NCI-H526 (cell line): ENCODE measurements at regions not wholly inside any gene's neighbourhood (a gene's known extent, or its start where the extent isn't known, plus 50 kb on each side); places are given as distances from the start of the nearest gene placed in this dataset.
"Not testable (repeated sequence)": the region's sequence is repeated elsewhere in the genome, so short reads cannot be mapped to it uniquely, and the experiment has no call there.

ENCODE experiments used
- DNase-seq, 2 experiments: peaks; one replicate each; lab custom pipeline; 2025; lab: John Stamatoyannopoulos, UW

DNA sequence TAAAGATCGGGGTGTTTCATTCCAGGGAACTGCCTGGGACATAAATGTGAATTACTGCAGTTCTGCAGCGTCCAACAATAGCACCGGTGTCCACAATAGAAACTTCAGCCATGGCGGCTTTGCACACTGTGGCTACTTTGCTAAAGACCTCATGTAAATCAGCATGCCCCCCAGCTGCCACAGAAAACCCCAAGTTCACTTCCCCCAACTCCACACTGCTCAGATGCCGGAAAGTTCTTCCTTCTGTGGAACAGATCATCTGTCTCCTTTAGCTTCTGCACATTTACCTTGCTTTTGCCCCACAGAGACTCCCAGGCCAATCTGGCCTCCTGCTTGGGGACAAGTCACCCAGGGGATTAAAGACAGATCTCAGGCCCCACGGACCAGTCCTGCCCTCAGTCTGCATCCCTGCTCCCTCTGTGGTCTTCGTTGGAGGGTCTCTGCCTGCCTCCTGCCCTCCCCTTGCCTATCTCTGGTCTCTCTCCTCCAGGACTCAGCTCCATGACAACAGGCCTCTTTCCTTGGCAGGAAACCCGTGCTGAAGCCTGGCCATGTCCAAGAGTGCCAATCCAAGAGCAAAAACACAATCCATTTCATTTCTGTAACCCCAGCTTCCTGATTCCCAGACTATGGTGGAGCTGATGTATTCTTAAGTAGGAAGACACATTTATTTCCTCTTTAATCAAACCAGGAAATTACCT lies 403.2 kb downstream of the RPS24 start:
- no peak for DNase-seq

DNA sequence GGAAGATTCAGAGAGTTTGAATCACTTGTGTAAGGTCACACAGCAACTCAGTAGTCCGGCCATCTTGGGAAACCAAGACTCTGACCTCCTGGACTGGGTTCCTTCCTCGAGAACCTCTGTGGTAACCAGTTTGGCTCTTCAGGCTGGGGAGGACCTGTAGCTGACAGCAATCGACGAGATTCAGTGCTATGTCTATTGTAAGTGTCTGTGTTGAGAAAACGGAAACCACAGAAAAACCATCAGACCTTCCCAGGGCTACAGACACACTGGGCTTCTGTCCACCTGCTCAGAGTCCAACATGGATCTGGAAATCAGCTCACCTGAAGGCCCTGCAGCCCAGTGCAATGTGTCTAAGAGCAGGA lies 403.7 kb downstream of the RPS24 start:
- DNase-seq, result no peak

DNA sequence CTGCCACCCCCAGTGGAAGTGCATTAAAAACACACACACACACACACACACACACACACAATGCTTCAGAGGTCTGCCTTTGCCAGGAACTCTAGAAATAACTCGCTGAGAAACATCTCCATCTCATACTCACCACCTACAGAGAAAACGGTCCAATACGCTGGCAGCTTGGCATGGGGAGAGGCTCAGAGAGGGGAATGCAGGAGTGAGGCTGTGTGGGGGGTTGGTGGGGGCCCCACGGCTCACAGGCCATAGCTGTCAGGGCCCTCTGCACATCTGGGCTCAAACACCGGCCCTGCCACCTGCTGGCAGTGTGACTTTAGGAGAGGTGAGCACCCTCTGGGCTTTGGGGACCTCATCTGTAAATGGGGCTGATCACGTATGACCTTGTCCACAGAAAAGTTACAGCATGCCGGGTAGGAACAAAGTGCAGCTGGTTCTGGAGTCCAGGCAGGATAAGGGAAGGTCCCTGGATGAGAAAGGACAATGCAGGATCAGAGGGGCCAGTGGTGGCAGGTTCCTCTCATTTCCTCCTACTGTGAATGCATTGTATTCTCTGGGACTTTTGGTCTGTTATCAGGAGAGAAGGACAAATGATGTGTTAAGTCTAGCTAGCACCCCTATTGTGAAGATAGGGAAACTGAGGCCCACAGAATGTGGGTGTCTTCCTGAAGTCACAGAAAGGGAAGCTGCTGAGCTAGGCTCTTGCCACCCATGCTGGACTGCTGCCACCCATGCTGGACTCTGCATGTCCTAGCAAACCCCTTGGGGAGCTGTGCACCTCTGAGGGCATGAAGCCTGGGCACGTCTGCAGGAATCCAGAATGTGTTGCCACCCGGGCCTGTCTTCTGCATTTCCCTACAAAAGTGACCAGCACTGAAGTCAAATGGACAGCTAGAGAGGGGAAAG lies 404.6 kb downstream of the RPS24 start:
- DNase-seq, result no peak

DNA sequence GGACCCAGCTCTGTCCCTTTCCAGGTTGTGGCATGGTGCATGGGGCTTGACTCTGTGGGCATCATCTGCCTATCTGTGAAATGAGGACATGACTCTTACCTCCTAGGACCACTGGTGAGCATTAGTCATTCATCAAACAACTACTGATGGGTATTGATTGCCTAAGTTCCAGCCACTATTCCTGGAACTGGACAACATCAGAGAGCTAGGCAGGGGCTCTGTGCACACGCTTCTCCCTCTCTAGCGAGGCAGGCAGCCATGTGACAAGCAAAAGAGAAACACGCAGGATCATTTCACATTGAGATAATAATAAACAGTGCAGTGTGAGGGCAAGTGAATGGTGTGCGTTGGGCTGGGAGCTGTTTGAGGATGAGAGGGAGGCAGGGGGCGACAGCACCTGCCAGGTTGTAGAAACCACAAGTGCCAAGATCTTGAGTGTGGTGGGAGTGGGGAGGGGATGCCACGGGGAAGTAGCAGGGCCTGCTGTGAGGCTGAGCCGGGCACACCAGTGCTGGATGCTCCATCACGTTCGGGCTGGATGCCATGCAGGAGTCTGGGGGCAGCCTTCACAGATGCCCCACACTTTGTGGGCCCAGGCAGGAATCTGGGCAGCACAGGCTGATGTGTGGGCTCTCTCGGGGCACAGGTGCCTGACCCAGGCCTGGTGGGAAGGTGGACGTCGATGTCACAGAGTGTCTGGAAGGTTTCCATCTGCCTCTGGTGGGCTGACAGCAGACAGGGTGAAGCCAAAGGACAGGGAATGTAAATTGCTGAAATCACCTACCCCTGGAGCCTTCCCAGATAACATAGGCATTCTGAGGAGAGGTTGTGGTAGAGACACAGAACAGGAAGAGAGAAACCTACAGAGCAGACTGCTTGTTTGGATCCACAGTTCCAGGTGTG lies 405.5 kb downstream of the RPS24 start:
- DNase-seq, result no peak

DNA sequence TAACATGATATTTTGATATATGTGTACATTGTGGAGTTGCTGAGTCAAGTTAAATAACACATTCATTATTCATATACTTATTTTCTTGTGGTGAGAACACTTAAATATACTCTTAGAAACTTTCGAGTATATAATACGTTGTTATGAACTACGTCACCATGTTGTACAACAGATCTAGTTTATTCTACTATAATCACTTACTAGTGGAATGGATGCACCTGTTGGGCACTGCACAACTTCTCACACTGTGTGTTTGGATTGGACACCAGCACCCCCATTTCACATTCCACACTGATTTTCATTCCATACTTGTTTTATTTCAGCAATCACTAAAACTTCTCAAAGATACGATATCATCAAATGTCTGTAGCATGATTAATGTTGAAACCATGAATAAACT lies 407.3 kb downstream of the RPS24 start:
- no peak for DNase-seq

DNA sequence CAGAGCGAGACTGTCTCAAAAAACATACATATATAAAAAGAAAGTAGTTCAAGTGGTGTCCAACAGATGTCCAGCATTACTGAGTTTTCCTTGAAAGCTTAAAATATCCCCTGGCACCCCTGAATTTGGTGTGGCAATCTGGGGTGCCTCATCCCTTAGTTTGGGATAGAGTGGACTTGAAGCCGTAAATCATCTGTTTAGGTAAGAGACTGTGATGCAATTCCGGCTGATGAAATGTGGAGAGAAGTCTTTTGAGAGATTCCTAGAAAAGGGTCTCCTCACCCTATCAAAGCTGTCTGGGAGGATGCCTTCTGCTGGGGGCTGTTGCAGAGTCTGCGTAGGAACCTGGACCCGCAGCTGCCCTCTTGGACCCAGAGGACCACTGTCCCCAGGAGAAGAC lies 408.0 kb downstream of the RPS24 start:
- no peak for DNase-seq

DNA sequence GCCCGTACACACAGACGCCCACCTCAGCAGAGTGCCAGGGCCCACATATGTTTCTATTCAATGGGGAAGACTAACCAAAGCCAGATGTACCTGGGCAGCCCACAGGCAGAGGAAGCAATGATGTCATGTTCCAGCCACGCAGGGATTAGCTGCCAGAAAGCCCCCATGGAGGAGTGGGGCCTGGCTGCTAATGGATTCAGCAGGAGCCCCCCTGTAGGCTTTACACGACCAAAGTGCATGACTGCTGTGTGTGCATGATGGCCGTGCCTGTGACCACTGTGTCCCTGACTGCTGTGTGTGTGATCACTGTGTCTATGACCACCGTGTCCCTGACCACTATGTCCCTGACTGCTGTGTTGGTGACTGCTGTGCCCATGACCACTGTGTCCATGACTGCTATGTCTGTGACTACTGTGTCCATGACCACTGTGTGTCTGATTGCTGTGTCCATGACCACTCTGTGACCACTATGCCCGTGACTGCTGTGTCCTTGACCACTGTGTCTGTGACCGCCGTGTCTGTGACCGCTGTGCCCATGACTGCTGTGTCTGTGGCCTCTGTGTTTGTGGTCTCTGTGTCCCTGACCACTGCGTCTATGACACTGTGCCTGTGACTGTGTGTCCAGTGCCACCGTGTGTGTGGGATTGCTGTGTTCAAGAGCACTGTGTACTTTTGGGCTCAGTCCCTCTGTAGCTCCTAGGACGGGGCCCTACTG lies 409.3 kb downstream of the RPS24 start:
- no peak for DNase-seq

DNA sequence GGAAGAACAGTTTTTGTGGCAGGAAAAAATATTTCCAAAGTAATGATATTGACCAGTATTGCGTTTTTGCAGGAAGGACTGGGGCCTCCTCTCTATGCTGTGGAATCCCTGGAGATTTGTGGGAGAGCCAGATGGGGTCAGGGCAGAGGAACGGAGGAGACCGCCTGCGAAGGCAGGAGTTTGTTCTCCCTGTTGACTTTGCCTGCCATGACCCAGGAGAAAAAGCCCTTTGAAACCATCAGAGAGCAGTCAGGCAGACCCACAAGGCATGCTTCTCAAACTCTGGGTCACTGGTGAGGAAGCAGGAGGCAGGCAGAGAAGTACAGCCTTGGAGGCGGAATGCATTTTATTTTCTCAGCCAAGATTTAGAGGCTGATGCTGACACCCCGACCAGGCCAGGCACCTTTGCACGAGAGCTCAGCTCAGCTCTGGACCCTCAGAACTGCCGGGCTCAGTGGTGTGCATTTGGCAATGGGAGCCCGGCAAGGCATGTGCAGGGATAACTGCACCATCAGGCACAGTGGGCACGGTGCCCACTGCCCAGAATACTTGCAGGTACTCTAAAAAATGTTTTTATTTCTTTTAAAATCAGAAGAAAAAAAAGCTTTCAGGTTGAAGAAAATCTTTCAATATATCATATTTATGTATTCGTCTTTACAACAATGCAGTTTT lies 410.4 kb downstream of the RPS24 start:
- DNase-seq, result no peak

DNA sequence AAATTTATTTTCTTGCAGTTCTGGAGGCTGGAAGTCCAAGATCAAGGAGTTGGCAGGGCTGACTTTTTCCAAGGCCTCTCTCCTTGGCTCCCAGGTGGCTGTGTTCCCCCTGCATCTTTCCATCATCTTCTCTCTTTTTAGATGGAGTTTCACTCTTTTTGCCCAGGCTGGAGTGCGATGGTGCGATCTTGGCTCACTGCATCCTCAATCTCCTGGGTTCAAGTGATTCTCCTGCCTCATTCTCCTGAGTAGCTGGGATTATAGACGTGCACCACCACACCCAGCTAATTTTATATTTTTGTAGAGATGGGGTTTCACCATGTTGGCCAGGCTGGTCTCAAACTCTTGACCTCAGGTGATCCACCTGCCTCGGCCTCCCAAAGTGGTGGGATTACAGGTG lies 411.1 kb downstream of the RPS24 start:
- not testable (repeated sequence) for DNase-seq

DNA sequence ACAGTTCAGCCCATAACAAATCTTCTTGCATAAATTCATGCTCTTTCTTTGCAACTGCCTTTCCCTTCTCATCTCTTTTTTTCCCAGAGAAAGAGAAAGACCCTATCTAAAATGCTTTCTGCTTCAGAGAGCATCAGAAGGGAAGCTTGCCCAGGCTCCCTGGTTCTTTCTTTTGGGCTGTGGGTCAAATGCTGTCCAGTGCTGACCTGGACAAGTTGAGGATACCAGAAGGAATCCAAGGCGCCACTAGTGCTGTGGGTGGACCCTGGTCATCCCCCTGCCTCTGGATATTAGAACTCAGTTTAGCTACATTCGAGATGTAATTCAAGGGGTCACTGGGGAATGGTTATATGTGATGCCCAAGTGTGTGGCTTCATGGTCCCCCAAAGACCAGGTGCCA lies 411.6 kb downstream of the RPS24 start:
- no peak for DNase-seq

DNA sequence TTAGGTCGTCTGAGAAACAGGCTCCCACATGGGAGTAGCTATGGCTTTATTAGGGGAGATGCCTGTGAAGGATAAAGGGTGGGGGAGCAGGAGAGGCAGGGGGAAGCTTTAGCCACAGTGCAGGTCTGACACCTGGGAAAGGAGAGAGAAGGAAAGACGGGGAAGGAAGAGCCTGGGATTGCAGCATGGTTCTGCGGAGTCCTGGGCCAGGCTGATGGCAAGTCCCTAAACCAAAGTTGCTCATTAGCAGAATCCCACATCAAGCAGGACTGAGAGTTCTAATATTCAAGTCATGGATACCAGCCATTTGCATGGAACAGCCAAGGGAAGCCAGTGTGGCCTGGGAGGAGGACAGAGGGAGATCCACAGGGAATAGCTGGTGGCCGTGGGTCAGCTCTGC lies 414.8 kb downstream of the RPS24 start:
- no peak for DNase-seq

DNA sequence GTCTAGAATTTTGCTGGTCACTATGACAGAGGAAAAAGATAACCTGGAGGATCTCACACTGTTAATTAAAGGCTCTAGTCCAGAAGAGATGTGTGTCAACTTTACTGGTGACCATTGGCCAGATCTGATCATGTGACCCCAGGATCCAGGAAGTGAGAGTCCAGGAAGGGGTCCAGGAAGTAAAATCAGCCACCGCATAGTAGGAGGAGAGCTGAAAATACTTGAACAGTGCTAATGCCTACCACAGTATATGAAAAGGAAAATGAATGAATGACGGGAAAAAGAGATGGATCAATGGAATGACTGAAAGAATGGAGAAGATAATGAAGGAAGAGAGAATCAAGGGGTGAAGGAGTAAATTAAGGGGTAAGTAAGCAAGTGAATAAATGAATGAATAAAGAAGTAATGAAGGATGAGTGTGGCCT lies 415.3 kb downstream of the RPS24 start:
- no peak for DNase-seq

DNA sequence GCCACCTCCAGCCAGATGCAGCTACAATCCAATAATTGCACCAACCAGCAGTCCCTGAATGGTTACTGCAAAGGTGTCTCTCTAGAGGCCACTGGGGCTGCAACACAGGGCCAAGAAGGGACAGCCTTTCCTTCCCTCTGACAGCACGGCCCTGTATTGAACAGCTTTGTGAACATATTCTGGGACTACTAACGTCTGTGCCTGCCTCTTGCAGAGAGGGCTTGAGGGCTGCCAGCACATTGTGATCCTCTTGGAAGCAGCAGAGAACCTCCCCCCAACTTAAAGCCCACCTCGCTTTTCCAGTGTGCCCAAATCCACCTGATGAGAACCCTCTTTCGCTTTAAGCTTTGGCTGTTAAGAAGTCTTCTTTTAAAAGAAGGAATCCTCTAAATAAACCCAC lies 415.9 kb downstream of the RPS24 start:
- no peak for DNase-seq

DNA sequence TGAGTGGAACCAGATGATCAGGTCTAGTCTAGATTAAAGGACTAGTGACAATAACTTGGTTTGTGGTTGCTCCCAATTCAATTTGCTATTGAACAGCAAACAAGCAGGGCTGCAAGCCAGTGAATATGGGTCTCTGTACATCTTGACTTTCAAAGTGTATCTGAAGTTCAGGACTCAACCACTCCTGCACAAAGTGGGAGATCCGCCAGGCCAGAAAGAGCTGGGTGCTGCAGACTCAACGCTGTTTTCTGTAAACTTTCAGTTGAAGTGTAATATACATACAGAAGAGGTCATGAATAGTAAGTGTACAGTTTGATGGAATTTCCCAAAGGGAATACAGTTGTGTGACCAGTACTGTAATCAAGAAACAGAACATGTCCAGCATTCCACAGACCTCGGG lies 416.6 kb downstream of the RPS24 start:
- DNase-seq, result no peak

DNA sequence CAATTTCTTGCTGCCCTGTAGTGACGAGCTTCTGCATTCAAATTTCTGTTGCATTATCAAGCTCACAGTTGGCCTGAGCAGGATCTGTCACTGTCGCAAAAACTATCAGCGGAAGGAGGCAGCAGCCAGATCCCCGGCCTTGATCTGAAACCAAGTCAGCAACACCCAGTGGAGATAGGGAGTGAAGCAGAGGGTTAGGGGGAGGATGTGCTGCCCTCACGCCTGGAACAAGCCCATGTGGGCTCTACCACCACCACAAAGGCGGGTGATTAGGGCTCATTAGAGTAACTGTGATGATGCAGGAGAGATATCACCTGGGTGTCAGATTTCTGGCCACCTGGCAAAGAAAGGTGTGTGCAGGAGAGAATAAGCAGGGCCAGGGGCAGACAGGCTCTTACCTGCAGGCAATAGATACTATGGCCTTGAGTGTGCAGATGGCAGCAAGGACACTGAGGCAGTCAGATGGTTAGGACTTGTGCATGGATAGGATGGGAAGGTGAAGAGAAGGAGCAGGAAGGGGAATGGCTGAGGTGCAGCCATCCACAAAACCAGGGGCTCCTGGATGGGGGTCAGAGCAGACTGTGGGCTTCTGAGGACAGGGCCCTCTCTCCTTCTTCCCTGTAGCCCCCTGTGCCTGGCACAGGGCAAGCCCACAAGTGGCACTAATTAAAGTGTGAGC lies 417.3 kb downstream of the RPS24 start:
- peak; percentile 80 to 86 for DNase-seq

DNA sequence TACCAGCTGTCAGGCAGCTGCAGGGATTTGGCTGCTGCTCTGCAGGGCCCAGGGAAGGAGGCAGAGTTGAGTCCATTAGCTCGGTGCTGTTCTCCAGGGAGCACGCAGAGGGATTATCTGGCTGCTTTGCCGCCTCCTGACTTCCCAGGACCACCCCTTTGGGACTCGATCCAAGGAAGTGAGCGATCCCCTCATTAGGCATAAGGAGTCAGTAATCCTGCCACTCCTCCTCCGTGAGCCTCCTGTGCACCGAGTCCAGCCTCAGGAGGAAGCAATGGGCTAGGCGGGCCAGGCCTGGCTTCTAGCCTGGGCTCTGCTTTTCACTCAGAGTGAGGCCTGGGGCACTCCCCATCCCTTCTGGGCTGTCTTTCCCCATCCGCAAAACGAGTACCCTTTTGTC lies 417.9 kb downstream of the RPS24 start:
- peak in 1 of 2 experiments; percentile 16 for DNase-seq

DNA sequence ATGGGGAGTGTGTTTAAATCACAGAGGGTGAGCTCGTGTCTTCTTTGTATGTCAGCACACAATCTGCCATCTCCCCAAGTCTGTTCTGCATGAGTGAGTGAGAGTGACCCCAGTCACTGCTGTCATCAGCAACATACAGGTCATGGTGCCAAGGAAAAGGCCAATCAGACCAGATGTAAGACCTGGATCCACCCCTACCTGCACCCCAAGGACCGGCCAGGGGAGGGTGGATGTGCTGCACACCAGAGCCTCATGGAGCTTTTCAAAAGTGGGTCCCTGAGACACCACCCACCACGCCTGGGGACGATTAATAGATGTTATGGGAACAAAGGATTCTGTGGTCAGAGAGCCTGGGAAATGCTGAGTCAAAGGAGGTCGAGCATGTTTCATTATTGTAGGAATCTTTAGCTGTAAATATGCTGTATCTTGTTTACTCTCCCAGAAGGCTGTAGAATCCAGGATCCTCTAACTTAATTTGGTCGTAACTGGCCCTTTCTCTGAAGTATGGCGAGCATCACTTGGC lies 420.5 kb downstream of the RPS24 start:
- DNase-seq, result no peak

DNA sequence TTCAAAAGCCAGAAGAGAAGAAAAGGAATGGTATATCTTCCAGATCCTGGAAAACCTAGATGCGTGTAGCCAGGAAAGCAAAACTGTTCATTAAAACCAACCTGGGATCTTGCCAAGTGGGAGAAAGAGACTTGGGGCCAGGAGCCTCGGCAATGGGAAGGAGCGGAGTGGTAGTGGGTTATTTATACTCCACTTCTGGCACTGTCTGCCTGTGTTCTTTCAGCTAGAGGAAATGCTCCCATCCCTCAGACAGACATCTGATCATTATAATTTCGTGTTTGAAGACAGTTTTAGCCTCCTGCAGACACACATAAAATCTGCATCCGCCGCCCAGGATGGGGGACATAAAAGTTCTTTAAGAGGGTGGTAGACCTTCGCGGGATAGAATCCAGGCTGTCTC lies 421.6 kb downstream of the RPS24 start:
- DNase-seq, result no peak

DNA sequence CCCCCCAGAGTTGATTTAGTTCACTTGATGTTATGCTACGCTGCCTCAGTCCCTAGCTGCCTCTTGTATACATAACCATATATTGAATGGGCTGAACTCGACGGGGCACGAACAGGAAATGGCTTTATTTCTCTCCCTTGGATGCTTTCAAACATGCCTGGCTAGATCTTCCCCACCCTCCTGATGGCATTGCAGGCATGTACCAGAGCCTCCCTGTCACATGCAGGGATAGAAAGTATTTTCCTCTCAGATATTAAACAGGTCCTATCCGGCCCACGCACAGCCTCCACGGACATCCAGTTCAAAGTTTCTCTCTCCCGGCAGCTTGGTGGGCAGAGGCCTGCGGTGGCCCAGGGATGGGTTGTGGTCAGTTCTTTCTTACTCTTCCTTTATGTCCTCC lies 422.1 kb downstream of the RPS24 start:
- no peak for DNase-seq

DNA sequence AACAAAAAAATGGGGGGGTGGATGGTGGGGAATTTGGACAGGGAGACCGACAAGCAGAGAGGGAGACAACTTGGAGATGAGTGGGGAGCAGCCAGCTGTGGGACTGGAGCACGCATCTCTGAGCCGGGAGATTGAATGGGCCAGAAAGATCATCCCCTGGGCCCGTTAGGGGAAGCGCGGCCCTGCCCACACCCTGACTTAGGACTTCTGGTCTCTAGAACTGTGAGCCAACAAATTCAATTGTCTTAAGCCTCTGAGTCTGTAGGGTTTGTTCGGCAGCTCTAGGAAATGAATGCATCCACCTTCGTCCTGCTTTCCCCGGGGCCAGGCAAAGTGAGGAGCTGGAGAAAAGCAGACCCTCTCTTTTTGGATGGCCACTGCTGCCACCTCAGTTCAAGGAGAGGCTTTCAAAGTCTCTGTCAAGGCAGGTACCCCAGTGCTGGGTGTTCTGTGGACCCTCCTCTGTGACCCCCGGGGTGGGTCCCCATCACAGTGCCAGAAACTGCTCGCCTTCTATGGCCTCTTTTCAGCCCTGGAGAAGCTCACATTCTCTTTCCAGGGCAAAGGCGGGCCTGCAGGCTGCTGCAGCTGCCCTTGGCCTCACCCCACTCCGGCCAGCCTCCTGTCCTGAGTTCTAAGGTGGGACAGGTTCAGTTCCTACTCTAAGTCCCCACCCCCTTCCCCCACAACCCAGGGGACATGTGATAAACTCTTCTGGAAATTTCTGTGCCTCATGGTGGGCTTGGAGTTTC lies 423.2 kb downstream of the RPS24 start:
- DNase-seq, result no peak
